HL-60 (cell line): ENCODE measurements at regions not wholly inside any gene's neighbourhood (a gene's known extent, or its start where the extent isn't known, plus 50 kb on each side); places are given as distances from the start of the nearest gene placed in this dataset.

Source experiments
- DNase-seq, 2 experiments: peaks; one replicate each; pipeline ENCODE4 v3.0.0-alpha.2; 2010 to 2020; ENCODE audit warnings: low read depth in 1 of 2, low spot score in 1 of 2
- H3K27ac ChIP-seq: fragments of 250-450 bp; sonication (Bioruptor Pico); replicated peaks from 2 replicates; pipeline ENCODE4 v1.5.1; 2020; ENCODE audit warnings: mild to moderate bottlenecking, moderate library complexity
- H3K27me3 ChIP-seq: fragments of 250-450 bp; sonication (Bioruptor Pico); 2 replicates; pipeline ENCODE4 v1.5.1; 2021; ENCODE audit warnings: mild to moderate bottlenecking, moderate library complexity; ENCODE audit not compliant: insufficient read depth, poor library complexity, severe bottlenecking
- H3K4me3 ChIP-seq: replicated peaks from 2 replicates; pipeline ENCODE4 v1.5.1; 2011; ENCODE audit warnings: mild to moderate bottlenecking, control low read depth, low read length; ENCODE audit not compliant: insufficient read depth
- GABPA ChIP-seq: IDR thresholded peaks from 2 replicates; pipeline ENCODE4 v1.6.1; 2012; ENCODE audit warnings: low read depth
- POLR2AphosphoS5 ChIP-seq: IDR thresholded peaks from 2 replicates; pipeline ENCODE4 v1.6.1; 2012; ENCODE audit warnings: low read depth
- SPI1 ChIP-seq: IDR thresholded peaks from 2 replicates; pipeline ENCODE4 v1.6.1; 2012; ENCODE audit warnings: low read depth, mild to moderate bottlenecking, borderline replicate concordance
- TF ChIP-seq, protein P1 (sequence below): IDR thresholded peaks from one replicate; pipeline ENCODE4 v1.5.1; 2011; ENCODE audit warnings: low read length, control low read depth, inconsistent platforms; ENCODE audit not compliant: insufficient read depth
- TF ChIP-seq, protein P2 (sequence below): IDR thresholded peaks from 2 replicates; pipeline ENCODE4 v1.6.1; 2012; ENCODE audit warnings: low read depth; ENCODE audit not compliant: insufficient replicate concordance

DNA sequence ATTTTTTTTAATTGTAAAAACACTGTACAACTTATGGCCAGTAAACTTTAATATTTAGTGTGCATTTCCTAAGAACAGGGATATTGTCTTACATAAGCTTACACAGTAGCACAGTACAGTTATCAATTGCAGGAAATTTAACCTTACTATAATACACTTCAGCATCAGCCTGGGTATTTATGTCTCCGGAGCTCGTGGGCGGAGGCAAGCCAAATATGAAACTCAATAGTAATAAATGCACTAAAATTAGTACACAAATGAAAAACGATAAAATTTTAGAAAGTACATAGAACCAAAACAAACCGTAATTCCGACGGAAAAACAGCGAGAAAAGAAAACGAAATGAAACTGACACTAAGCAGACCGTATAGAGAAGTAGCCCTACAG is 91.2 kb downstream of the ANXA2R start:
- H3K4me3 ChIP-seq: peak overlapping the region; percentile 15
- H3K27me3 ChIP-seq: no peaks in the 10 kb centered on the region
- peak overlapping the region; percentile 63 for H3K27ac ChIP-seq
- TF ChIP-seq, protein P1, sequence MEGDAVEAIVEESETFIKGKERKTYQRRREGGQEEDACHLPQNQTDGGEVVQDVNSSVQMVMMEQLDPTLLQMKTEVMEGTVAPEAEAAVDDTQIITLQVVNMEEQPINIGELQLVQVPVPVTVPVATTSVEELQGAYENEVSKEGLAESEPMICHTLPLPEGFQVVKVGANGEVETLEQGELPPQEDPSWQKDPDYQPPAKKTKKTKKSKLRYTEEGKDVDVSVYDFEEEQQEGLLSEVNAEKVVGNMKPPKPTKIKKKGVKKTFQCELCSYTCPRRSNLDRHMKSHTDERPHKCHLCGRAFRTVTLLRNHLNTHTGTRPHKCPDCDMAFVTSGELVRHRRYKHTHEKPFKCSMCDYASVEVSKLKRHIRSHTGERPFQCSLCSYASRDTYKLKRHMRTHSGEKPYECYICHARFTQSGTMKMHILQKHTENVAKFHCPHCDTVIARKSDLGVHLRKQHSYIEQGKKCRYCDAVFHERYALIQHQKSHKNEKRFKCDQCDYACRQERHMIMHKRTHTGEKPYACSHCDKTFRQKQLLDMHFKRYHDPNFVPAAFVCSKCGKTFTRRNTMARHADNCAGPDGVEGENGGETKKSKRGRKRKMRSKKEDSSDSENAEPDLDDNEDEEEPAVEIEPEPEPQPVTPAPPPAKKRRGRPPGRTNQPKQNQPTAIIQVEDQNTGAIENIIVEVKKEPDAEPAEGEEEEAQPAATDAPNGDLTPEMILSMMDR: no peak
- TF ChIP-seq POLR2AphosphoS5 (no peak), GABPA (no peak), SPI1 (no peak)
- TF ChIP-seq, protein P2, sequence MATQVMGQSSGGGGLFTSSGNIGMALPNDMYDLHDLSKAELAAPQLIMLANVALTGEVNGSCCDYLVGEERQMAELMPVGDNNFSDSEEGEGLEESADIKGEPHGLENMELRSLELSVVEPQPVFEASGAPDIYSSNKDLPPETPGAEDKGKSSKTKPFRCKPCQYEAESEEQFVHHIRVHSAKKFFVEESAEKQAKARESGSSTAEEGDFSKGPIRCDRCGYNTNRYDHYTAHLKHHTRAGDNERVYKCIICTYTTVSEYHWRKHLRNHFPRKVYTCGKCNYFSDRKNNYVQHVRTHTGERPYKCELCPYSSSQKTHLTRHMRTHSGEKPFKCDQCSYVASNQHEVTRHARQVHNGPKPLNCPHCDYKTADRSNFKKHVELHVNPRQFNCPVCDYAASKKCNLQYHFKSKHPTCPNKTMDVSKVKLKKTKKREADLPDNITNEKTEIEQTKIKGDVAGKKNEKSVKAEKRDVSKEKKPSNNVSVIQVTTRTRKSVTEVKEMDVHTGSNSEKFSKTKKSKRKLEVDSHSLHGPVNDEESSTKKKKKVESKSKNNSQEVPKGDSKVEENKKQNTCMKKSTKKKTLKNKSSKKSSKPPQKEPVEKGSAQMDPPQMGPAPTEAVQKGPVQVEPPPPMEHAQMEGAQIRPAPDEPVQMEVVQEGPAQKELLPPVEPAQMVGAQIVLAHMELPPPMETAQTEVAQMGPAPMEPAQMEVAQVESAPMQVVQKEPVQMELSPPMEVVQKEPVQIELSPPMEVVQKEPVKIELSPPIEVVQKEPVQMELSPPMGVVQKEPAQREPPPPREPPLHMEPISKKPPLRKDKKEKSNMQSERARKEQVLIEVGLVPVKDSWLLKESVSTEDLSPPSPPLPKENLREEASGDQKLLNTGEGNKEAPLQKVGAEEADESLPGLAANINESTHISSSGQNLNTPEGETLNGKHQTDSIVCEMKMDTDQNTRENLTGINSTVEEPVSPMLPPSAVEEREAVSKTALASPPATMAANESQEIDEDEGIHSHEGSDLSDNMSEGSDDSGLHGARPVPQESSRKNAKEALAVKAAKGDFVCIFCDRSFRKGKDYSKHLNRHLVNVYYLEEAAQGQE: no peak
- no peak for DNase-seq

DNA sequence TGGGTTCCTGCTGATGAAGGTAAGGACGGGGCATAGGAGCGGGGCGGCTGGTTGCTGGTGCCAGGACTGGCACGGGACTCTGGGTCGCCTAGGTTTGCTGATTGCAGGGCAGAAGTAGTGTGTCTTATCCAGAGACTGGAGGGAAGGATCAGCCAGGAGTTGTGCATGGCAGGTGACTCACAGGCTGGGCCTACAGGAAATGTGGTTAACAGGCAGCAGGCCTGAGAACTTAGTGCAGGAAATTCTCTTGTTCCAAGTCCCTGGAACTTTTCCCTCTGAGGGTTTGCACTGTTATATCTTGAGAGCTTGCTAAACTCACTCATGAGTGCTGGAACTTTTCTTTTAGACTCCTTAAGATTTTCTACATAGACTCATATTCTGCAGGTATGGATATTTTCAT is 95.1 kb downstream of the ANXA2R start:
- no peak overlapping the region for H3K4me3 ChIP-seq
- no peaks in the 10 kb centered on the region for H3K27me3 ChIP-seq
- no peak for DNase-seq
- TF ChIP-seq, protein P2: no peak
- TF ChIP-seq SPI1 (no peak), GABPA (no peak), POLR2AphosphoS5 (no peak)
- TF ChIP-seq, protein P1: no peak
- no peak overlapping the region for H3K27ac ChIP-seq

DNA sequence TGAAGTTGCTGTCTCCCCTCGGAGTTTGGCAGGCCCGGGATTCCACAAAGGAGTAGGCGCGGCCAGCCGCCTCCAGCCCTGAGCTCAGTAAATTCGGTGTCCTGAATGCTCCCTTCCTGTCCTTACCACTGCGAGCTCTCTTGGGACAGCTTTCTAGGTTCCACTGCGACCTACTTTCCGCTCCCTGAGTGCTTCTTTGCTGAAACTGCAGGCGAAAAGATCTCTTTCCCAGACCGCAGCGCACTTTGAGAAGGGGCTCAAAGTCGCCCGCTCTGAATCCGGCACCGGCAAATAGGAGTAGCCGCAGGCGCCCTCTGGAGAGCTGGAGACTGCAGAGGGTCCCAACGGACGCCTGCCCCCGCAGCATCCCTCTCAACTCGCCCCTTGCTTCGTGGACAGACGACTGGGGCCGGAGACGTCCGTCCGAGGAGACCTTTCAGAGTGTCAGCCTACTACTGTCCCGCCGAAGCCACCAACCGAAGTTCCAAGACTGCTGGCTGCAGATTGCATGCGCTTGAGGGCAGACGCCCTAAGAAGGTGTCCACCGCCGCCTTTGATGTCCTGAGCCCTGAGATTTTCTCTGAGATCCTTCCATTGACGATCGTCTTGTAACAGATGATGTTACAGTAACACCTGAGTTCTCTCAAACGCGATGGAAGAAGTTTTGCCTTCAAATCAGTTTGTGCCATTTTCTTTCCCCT is 96.0 kb downstream of the ANXA2R start:
- Histone ChIP-seq H3K27me3 (no peaks in the 10 kb centered on the region), H3K27ac (no peak overlapping the region), H3K4me3 (no peak overlapping the region)
- no peak for DNase-seq
- TF ChIP-seq GABPA: no peak
- TF ChIP-seq, protein P1: no peak
- TF ChIP-seq POLR2AphosphoS5: no peak
- TF ChIP-seq SPI1: no peak
- TF ChIP-seq, protein P2: no peak
